ENCODE measurements at regions not wholly inside any gene's neighbourhood (a gene's known extent, or its start where the extent isn't known, plus 50 kb on each side); places are given as distances from the start of the nearest gene placed in this dataset.

DNA sequence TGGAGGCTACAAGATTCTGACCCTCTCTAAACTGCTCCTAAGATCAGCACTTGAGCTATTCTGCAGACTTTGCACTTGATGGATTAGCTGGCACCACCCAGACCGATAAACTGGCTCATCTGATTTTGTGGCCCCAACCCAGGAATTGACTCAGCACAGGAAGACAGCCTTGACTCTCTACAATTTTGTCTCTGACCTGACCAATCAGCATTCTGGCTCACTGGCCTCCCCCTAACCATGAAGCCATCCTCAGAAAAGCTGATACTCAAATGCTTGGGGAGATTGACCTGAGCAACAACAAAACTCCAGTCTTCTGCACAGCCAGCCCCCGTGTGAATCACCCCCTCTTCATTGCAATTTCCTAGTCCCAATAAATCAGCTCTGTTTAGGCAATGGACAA, 195.4 kb upstream of the PPP1R2C start:
- TF ChIP-seq, protein P1, sequence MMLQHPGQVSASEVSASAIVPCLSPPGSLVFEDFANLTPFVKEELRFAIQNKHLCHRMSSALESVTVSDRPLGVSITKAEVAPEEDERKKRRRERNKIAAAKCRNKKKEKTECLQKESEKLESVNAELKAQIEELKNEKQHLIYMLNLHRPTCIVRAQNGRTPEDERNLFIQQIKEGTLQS (IDR thresholded peaks at IDR 0.05; ENCODE audit: insufficient read depth, low read depth, low read length), result no peak
- no peak for TF ChIP-seq NRF1 (IDR thresholded peaks at IDR 0.05; ENCODE audit: low read depth, low read length)
